ENCODE measurements at regions not wholly inside any gene's neighbourhood (a gene's known extent, or its start where the extent isn't known, plus 50 kb on each side); places are given as distances from the start of the nearest gene placed in this dataset.

DNA sequence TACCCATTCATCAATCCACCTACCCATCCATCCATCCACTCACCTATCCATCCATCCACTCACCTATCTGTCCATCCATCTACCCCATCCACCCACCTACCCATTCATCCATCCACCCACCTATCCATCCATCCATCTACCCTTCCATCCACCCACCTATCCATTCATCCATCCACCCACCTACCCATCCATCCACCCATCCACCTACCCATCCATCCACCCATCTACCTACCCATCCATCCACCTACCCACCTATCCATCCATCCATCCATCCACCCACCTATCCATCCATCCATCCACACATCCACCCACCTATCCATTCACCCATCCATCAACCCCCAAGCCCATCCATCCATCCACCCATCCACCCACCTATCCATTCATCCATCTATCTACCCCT, 267.1 kb downstream of the MRTFB start:
- no peak overlapping the region for H3K4me3 ChIP-seq (ENCODE audit: low read length)
- H3K27me3 ChIP-seq (ENCODE audit: control insufficient read depth in 1 of 2, insufficient read depth in 2 of 2, low read length in 2 of 2) = no peaks in the 10 kb centered on the region
- Mint-ChIP-seq H3K27ac (no peak overlapping the region), H3K9me3 (peaks cover 10% of the 10 kb centered on the region), H3K27me3 (no peaks in the 10 kb centered on the region), H3K36me3 (ENCODE audit: low read depth) (no peaks in the 10 kb centered on the region), H3K4me1 (ENCODE audit: low read depth) (no peaks in the 10 kb centered on the region), H3K4me3 (no peak overlapping the region)
- ChIA-PET CTCF (no interaction called here), POLR2A (no interaction called here)
- intact Hi-C loops (cut with DNase I, micrococcal nuclease) = no loop called here
- H3K9me3 ChIP-seq (ENCODE audit: control insufficient read depth in 1 of 2, insufficient read depth in 1 of 2, low read length in 2 of 2) = peaks cover 0 to 9% of the 10 kb centered on the region in 2 experiments
- TF ChIP-seq, protein P1, sequence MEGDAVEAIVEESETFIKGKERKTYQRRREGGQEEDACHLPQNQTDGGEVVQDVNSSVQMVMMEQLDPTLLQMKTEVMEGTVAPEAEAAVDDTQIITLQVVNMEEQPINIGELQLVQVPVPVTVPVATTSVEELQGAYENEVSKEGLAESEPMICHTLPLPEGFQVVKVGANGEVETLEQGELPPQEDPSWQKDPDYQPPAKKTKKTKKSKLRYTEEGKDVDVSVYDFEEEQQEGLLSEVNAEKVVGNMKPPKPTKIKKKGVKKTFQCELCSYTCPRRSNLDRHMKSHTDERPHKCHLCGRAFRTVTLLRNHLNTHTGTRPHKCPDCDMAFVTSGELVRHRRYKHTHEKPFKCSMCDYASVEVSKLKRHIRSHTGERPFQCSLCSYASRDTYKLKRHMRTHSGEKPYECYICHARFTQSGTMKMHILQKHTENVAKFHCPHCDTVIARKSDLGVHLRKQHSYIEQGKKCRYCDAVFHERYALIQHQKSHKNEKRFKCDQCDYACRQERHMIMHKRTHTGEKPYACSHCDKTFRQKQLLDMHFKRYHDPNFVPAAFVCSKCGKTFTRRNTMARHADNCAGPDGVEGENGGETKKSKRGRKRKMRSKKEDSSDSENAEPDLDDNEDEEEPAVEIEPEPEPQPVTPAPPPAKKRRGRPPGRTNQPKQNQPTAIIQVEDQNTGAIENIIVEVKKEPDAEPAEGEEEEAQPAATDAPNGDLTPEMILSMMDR (IDR thresholded peaks at IDR 0.05) = no peak
- H3K36me3 ChIP-seq (ENCODE audit: insufficient read depth, low read length) = no peaks in the 10 kb centered on the region
- ATAC-seq (ENCODE audit: poor library complexity) = no peak
- no peak for DNase-seq
- no peak overlapping the region for H3K27ac ChIP-seq (ENCODE audit: low read depth in 1 of 2, low read length in 2 of 2)
- no peaks in the 10 kb centered on the region for H3K4me1 ChIP-seq (ENCODE audit: insufficient read depth, low read length)

DNA sequence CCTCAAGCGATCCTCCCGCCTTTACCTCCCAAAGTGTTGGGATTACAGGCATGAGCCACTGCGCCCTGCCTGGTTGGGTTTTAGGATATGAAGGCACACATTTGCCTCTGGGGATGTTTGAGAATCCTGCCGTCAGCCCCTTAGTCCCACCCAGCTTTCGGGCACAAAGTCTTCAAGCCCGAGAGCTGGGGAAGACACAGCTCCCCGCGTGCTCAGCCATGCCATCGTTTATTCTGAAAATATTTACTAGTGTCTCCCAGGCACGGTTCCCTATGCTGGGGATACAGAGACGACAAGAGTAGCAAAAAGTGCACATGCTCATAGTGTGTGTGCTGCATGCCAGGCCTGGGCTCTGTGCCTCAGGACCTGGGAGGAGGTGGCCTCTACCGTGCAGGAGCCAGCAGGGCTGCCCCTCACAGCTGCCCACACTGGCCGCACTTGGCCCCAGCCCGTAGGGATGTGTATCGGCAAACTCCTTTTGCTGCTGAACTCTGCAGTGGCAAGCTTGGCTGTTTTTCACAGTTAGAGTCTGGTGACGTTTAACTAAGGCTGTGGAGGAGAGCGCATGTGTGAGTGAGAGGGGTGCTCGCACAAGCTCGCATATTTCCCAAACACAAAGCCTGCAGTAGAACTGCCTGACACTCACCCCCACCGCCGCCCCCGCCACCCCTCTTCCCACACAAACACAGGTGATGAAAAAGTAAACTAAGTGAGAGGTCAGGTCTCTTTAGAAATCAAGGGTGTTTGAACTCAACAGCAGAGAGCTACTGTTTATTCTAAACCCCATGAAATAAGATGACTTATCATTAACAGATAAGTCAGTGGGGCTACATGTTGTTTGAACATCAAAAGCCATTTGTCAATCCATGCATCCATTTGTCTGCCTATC, 266.4 kb downstream of the MRTFB start:
- POLR2A ChIA-PET = no interaction called here
- Histone ChIP-seq H3K9me3 (ENCODE audit: control insufficient read depth in 1 of 2, insufficient read depth in 1 of 2, low read length in 2 of 2) (peaks cover 0 to 4% of the 10 kb centered on the region in 2 experiments), H3K27me3 (ENCODE audit: control insufficient read depth in 1 of 2, insufficient read depth in 2 of 2, low read length in 2 of 2) (no peaks in the 10 kb centered on the region), H3K4me1 (ENCODE audit: insufficient read depth, low read length) (no peaks in the 10 kb centered on the region), H3K36me3 (ENCODE audit: insufficient read depth, low read length) (no peaks in the 10 kb centered on the region), H3K4me3 (ENCODE audit: low read length) (no peak overlapping the region), H3K27ac (ENCODE audit: low read depth in 1 of 2, low read length in 2 of 2) (no peak overlapping the region)
- TF ChIP-seq, protein P1 (IDR thresholded peaks at IDR 0.05) = no peak
- intact Hi-C loops (cut with DNase I, micrococcal nuclease) = no loop called here
- peaks cover 6% of the 10 kb centered on the region for H3K9me3 Mint-ChIP-seq
- no peak for DNase-seq
- no peaks in the 10 kb centered on the region for H3K36me3 Mint-ChIP-seq (ENCODE audit: low read depth)
- H3K27ac Mint-ChIP-seq = no peak overlapping the region
- no peaks in the 10 kb centered on the region for H3K4me1 Mint-ChIP-seq (ENCODE audit: low read depth)
- ATAC-seq (ENCODE audit: poor library complexity) = no peak
- no peak overlapping the region for H3K4me3 Mint-ChIP-seq
- H3K27me3 Mint-ChIP-seq = no peaks in the 10 kb centered on the region
- CTCF ChIA-PET = no interaction called here

DNA sequence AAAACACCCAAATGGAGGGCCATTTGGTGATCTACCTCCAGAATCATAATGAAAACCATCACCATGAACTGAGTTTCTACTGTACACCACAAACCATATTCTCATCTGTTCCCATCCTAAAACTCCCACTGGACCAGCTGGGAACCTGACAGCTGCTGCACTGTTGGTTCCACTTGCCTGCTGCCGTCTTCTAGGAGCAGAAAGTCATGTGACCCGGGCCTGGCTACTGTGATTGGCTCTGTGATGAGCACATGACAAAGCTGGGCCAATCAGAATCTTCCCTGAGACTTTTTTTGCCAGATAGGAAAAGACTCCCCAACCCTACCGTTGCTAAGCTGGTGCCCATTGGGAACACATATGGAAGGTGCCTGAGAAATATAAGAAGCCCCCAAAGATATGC, 264.2 kb downstream of the MRTFB start:
- Histone ChIP-seq H3K36me3 (ENCODE audit: insufficient read depth, low read length) (no peaks in the 10 kb centered on the region), H3K4me3 (ENCODE audit: low read length) (no peak overlapping the region), H3K27ac (ENCODE audit: low read depth in 1 of 2, low read length in 2 of 2) (no peak overlapping the region), H3K27me3 (ENCODE audit: control insufficient read depth in 1 of 2, insufficient read depth in 2 of 2, low read length in 2 of 2) (no peaks in the 10 kb centered on the region), H3K9me3 (ENCODE audit: control insufficient read depth in 1 of 2, insufficient read depth in 1 of 2, low read length in 2 of 2) (no peaks in the 10 kb centered on the region), H3K4me1 (ENCODE audit: insufficient read depth, low read length) (no peaks in the 10 kb centered on the region)
- intact Hi-C loops (cut with DNase I, micrococcal nuclease) = no loop called here
- Mint-ChIP-seq H3K27me3 (no peaks in the 10 kb centered on the region), H3K4me1 (ENCODE audit: low read depth) (no peaks in the 10 kb centered on the region), H3K36me3 (ENCODE audit: low read depth) (no peaks in the 10 kb centered on the region), H3K9me3 (no peaks in the 10 kb centered on the region), H3K27ac (no peak overlapping the region), H3K4me3 (no peak overlapping the region)
- no peak for ATAC-seq (ENCODE audit: poor library complexity)
- DNase-seq = no peak
- ChIA-PET POLR2A (no interaction called here), CTCF (no interaction called here)
- TF ChIP-seq, protein P1 (IDR thresholded peaks at IDR 0.05) = no peak
